Brain microvascular endothelial cell (primary cell): ENCODE measurements at regions not wholly inside any gene's neighbourhood (a gene's known extent, or its start where the extent isn't known, plus 50 kb on each side); places are given as distances from the start of the nearest gene placed in this dataset.

ENCODE experiments used
- DNase-seq: peaks from one replicate; pipeline ENCODE4 v3.0.0-alpha.2; 2020
- H3K27ac ChIP-seq: fragments of 250-450 bp; sonication (Bioruptor Pico); 2 replicates; pipeline ENCODE4 v1.5.1; 2020; ENCODE audit warnings: mild to moderate bottlenecking, moderate library complexity
- H3K27me3 ChIP-seq: fragments of 250-450 bp; sonication (Bioruptor Pico); replicated peaks from 2 replicates; pipeline ENCODE4 v1.5.1; 2020; ENCODE audit warnings: mild to moderate bottlenecking
- H3K36me3 ChIP-seq: fragments of 250-450 bp; sonication (Bioruptor Pico); replicated peaks from 2 replicates; pipeline ENCODE4 v1.5.1; 2020; ENCODE audit warnings: mild to moderate bottlenecking
- H3K4me3 ChIP-seq: 2 replicates; pipeline ENCODE4 v1.5.1; 2011; ENCODE audit warnings: low read depth, mild to moderate bottlenecking, control low read depth, low read length, moderate library complexity
- CTCF ChIP-seq: IDR thresholded peaks from 2 replicates; pipeline ENCODE4 v1.5.1; 2011; ENCODE audit warnings: low read depth, mild to moderate bottlenecking, moderate library complexity, low read length, control low read depth, inconsistent platforms; ENCODE audit errors: missing control alignments
- in situ Hi-C: cut with HindIII; loops from 2 replicates; pipeline ENCODE4 v1.10.0; 2017; ENCODE audit warnings: low sequenced_read_pairs, low pct_ligation_motif_present

- DNase-seq, result no peak
- no peak for TF ChIP-seq CTCF
- H3K27me3 ChIP-seq, result no peaks in the 10 kb centered on the region
- in situ Hi-C loops, result no loop called here
- no peak overlapping the region for H3K4me3 ChIP-seq
- no peaks in the 10 kb centered on the region for H3K36me3 ChIP-seq
- H3K27ac ChIP-seq, result no peak overlapping the region
Observed at GRCh38 chr4:146998157-146998556, 52.5 kb upstream of the TTC29 start.

GRCh38 chr4:147003956-147004809 is 58.5 kb upstream of the TTC29 start:
- H3K27ac ChIP-seq, result no peak overlapping the region
- TF ChIP-seq CTCF, result no peak
- no peaks in the 10 kb centered on the region for H3K27me3 ChIP-seq
- H3K36me3 ChIP-seq, result no peaks in the 10 kb centered on the region
- H3K4me3 ChIP-seq, result no peak overlapping the region
- no peak for DNase-seq
- in situ Hi-C loops, result no loop called here

- in situ Hi-C loops, result no loop called here
- no peak overlapping the region for H3K27ac ChIP-seq
- DNase-seq, result no peak
- H3K27me3 ChIP-seq, result no peaks in the 10 kb centered on the region
- H3K4me3 ChIP-seq, result no peak overlapping the region
- no peak for TF ChIP-seq CTCF
- no peaks in the 10 kb centered on the region for H3K36me3 ChIP-seq
Observed at GRCh38 chr4:147006229-147006628, 60.6 kb upstream of the TTC29 start.

- Histone ChIP-seq H3K27me3 (no peaks in the 10 kb centered on the region), H3K36me3 (no peaks in the 10 kb centered on the region), H3K4me3 (no peak overlapping the region), H3K27ac (no peak overlapping the region)
- TF ChIP-seq CTCF, result no peak
- in situ Hi-C loops, result no loop called here
- no peak for DNase-seq
Observed at GRCh38 chr4:147009875-147010274, 64.2 kb upstream of the TTC29 start.

- in situ Hi-C loops, result no loop called here
- H3K27ac ChIP-seq, result no peak overlapping the region
- TF ChIP-seq CTCF, result no peak
- DNase-seq, result no peak
- H3K4me3 ChIP-seq, result no peak overlapping the region
- H3K36me3 ChIP-seq, result no peaks in the 10 kb centered on the region
- no peaks in the 10 kb centered on the region for H3K27me3 ChIP-seq
Observed at GRCh38 chr4:147011411-147011810, 65.7 kb upstream of the TTC29 start.
